CD4-positive, alpha-beta T cell treated with Interleukin-15 for 1 hour (primary cell): ENCODE measurements at regions not wholly inside any gene's neighbourhood (a gene's known extent, or its start where the extent isn't known, plus 50 kb on each side); places are given as distances from the start of the nearest gene placed in this dataset.

Experiments
- DNase-seq: peaks from one replicate; pipeline ENCODE4 v3.0.0-alpha.2; 2020

DNA sequence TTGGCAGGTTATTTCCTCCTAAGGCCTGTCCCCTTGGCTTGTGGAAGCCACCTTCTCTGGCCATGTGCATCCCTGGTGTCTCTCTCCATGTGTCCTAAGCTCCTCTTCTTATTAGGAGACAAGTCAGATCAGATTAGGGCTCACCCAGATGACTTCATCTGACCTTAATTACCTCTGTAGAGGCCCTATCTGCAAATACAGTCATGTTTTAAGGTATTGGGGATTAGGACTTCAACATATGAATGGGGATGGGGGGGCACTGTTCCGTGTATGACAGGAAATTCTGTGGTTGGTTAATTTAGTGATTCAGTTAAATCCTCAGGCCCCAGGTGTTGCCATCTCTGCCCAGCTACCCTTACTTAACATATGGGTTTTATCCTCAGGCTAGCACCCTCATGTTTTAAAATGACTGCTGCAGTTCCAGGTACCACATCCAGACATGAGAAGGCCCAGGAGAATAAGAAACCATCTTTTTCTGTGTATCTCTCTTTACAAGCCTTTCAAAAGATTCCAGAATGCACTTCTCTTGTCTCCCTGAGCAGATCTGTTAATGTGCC, 51.9 kb upstream of the RAI14 start:
- DNase-seq: no peak

DNA sequence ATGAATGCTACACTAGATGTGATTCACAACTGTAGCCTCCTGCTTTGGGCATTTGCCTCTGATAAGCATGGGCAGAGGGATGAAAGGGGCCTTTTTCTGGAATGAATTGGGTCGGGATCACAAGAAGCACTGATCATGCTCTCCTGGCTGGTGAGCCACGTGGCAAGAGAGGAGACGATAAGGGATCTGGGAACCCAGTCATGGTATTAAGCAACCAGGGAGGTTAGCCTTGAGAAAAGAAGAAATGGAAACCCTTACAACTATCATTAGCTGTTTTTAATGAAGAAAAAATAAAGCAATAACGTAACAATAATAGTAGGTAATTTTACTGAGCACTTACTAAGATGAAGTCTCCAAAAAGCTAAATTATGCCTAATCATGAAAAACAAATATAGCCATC, 50.0 kb upstream of the RAI14 start:
- no peak for DNase-seq
